ENCODE measurements at regions not wholly inside any gene's neighbourhood (a gene's known extent, or its start where the extent isn't known, plus 50 kb on each side); places are given as distances from the start of the nearest gene placed in this dataset.
"Not testable (repeated sequence)": the region's sequence is repeated elsewhere in the genome, so short reads cannot be mapped to it uniquely, and the experiment has no call there.

- TF ChIP-seq CTCF (IDR thresholded peaks at IDR 0.05); EZH2 (IDR thresholded peaks at IDR 0.05; ENCODE audit: borderline replicate concordance, insufficient read depth, low read depth, low read length, poor library complexity, severe bottlenecking): not testable (repeated sequence)
Observed at GRCh38 chrX:1702142-1702541, 87.3 kb downstream of the ASMT start.
